ENCODE measurements at regions not wholly inside any gene's neighbourhood (a gene's known extent, or its start where the extent isn't known, plus 50 kb on each side); places are given as distances from the start of the nearest gene placed in this dataset.

- DNase-seq = peak; percentile 65
Measured at GRCh38 chr5:67308988-67309688, 112.5 kb upstream of the CD180 start.

- no peak for DNase-seq
Measured at GRCh38 chr5:67306965-67307607, 110.5 kb upstream of the CD180 start.

GRCh38 chr5:67305913-67306710 lies 109.5 kb upstream of the CD180 start:
- no peak for DNase-seq

- DNase-seq = no peak
Measured at GRCh38 chr5:67305401-67305800, 108.8 kb upstream of the CD180 start.

- DNase-seq = no peak
Measured at GRCh38 chr5:67303356-67303755, 106.8 kb upstream of the CD180 start.

- peak; percentile 28 for DNase-seq
Measured at GRCh38 chr5:67301285-67301903, 104.8 kb upstream of the CD180 start.

GRCh38 chr5:67300326-67300725 lies 103.7 kb upstream of the CD180 start:
- DNase-seq = no peak

GRCh38 chr5:67299231-67299735 lies 102.7 kb upstream of the CD180 start:
- DNase-seq = no peak

- no peak for DNase-seq
Measured at GRCh38 chr5:67297802-67298532, 101.4 kb upstream of the CD180 start.

- DNase-seq = no peak
Measured at GRCh38 chr5:67297376-67297775, 100.8 kb upstream of the CD180 start.

GRCh38 chr5:67294266-67294938 lies 97.8 kb upstream of the CD180 start:
- DNase-seq = no peak

GRCh38 chr5:67293226-67293625 lies 96.6 kb upstream of the CD180 start:
- no peak for DNase-seq

- no peak for DNase-seq
Measured at GRCh38 chr5:67292201-67292940, 95.8 kb upstream of the CD180 start.

GRCh38 chr5:67291671-67292070 lies 95.1 kb upstream of the CD180 start:
- no peak for DNase-seq

- DNase-seq = no peak
Measured at GRCh38 chr5:67291066-67291465, 94.5 kb upstream of the CD180 start.

- DNase-seq = no peak
Measured at GRCh38 chr5:67290655-67291054, 94.1 kb upstream of the CD180 start.

GRCh38 chr5:67289763-67290521 lies 93.3 kb upstream of the CD180 start:
- DNase-seq = no peak

- DNase-seq = peak; percentile 54
Measured at GRCh38 chr5:67287510-67288268, 91.1 kb upstream of the CD180 start.

GRCh38 chr5:67286006-67286405 lies 89.4 kb upstream of the CD180 start:
- DNase-seq = no peak

Measured in DMS53 (cell line).